BLaER1 treated with 17β-estradiol and CSF1 and Interleukin-3, amounts not matched to agents 10 nM and 100 nM (cell line): ENCODE measurements at regions not wholly inside any gene's neighbourhood (a gene's known extent, or its start where the extent isn't known, plus 50 kb on each side); places are given as distances from the start of the nearest gene placed in this dataset.
"Not testable (repeated sequence)": the region's sequence is repeated elsewhere in the genome, so short reads cannot be mapped to it uniquely, and the experiment has no call there.

ENCODE experiments used
- H3K27ac ChIP-seq, 11 experiments: shearing (Covaris generic); formaldehyde crosslinking; 2 replicates each; pipeline ENCODE4 v1.8.1; 2022
- H3K27me3 ChIP-seq, 11 experiments: shearing (Covaris generic); formaldehyde crosslinking; 2 replicates each; pipeline ENCODE4 v1.8.1; 2022
- H3K36me3 ChIP-seq, 11 experiments: shearing (Covaris generic); formaldehyde crosslinking; 2 replicates each; pipeline ENCODE4 v1.8.1; 2022
- H3K4me1 ChIP-seq, 10 experiments: shearing (Covaris generic); formaldehyde crosslinking; 2 replicates each; pipeline ENCODE4 v1.8.1; 2022
- H3K4me2 ChIP-seq, 11 experiments: shearing (Covaris generic); formaldehyde crosslinking; 2 replicates each; pipeline ENCODE4 v1.8.1; 2022
- H3K4me3 ChIP-seq, 10 experiments: shearing (Covaris generic); formaldehyde crosslinking; 2 replicates each; pipeline ENCODE4 v1.8.1; 2022
- H3K9ac ChIP-seq, 11 experiments: shearing (Covaris generic); formaldehyde crosslinking; 2 replicates each; pipeline ENCODE4 v1.8.1; 2022
- H3K9me3 ChIP-seq, 11 experiments: shearing (Covaris generic); formaldehyde crosslinking; replicated peaks in 1 of 11; 2 replicates each; pipeline ENCODE4 v1.8.1; 2022
- H4K20me1 ChIP-seq, 11 experiments: shearing (Covaris generic); formaldehyde crosslinking; 2 replicates each; pipeline ENCODE4 v1.8.1; 2022
- Cebpa-rat ChIP-seq, 11 experiments: shearing (Covaris generic); IDR thresholded peaks; 2 replicates each; pipeline ENCODE4 v1.8.1; 2022

DNA sequence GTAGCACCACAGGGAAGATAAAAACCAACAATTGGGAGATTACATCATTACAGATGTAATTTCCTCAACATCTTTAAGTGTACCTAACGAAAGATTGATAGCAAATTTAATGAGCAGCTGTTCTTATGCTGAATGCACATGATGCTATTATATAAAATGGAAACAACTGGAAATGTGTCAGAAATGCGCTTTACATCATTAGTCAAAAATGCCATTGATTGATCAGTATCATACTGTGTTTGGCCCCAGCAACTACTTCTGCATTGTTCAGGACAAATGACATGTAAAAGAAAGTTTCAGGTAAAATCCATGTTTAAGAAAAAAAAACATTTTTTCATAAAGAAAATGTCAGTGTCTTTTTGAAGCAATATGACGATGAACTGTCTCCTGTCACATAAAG lies 625.5 kb upstream of the MIR17HG start:
- Histone ChIP-seq H3K36me3 (no peaks in the 10 kb centered on the region), H3K4me1 (peaks cover 0 to 8% (median 0%) of the 10 kb centered on the region in 10 experiments; a peak in 3 of 20 replicates)

DNA sequence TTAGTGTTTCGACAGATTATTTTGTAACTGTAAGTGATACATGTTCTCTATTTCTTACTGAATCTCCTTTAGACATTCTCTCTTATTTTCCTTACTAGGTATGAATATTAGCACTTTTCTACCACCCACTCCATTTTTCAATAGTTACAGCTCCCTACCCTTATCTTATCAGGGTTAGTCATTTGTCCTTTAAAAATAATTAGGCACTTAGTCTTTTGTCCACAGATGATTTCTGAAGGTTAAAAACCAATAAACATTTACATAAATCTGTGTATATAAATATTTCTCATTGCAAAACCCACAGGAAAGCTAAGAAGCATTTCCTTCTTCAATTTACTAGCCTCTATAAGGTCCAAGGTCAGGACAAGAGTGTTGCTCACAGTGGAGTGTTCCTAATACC lies 624.1 kb upstream of the MIR17HG start:
- no peak overlapping the region for H3K4me3 ChIP-seq
- H3K9me3 ChIP-seq, result peaks cover 0 to 10% (median 0%) of the 10 kb centered on the region in 11 experiments; a peak in 5 of 22 replicates
- TF ChIP-seq Cebpa-rat (IDR thresholded peaks at IDR 0.05), result no peak
- no peaks in the 10 kb centered on the region for H3K27me3 ChIP-seq
- H3K27ac ChIP-seq, result no peak overlapping the region
- no peaks in the 10 kb centered on the region for H4K20me1 ChIP-seq
- no peaks in the 10 kb centered on the region for H3K4me1 ChIP-seq
- no peaks in the 10 kb centered on the region for H3K36me3 ChIP-seq
- no peak overlapping the region for H3K9ac ChIP-seq
- H3K4me2 ChIP-seq, result no peak overlapping the region

More for the DNA sequence above, 625.5 kb upstream of the MIR17HG start:
- H3K9ac ChIP-seq, result no peak overlapping the region
- no peak overlapping the region for H3K4me3 ChIP-seq
- H3K4me2 ChIP-seq, result no peak overlapping the region
- H4K20me1 ChIP-seq, result no peaks in the 10 kb centered on the region
- H3K27me3 ChIP-seq, result no peaks in the 10 kb centered on the region
- H3K27ac ChIP-seq, result no peak overlapping the region
- no peak for TF ChIP-seq Cebpa-rat (IDR thresholded peaks at IDR 0.05)
- H3K9me3 ChIP-seq, result peaks cover 0 to 10% (median 0%) of the 10 kb centered on the region in 11 experiments; a peak in 5 of 22 replicates

GRCh38 chr13:90726375-90726774 lies 621.1 kb upstream of the MIR17HG start:
- H3K36me3 ChIP-seq, result no peaks in the 10 kb centered on the region
- H3K4me3 ChIP-seq, result no peak overlapping the region
- H3K9ac ChIP-seq, result no peak overlapping the region
- H4K20me1 ChIP-seq, result no peaks in the 10 kb centered on the region
- no peak for TF ChIP-seq Cebpa-rat (IDR thresholded peaks at IDR 0.05)
- H3K9me3 ChIP-seq, result peaks cover 0 to 10% (median under 1%) of the 10 kb centered on the region in 11 experiments; a peak in 10 of 22 replicates
- H3K4me1 ChIP-seq, result no peaks in the 10 kb centered on the region
- no peak overlapping the region for H3K27ac ChIP-seq
- no peak overlapping the region for H3K4me2 ChIP-seq
- H3K27me3 ChIP-seq, result no peaks in the 10 kb centered on the region

- H3K9ac ChIP-seq, result no peak overlapping the region
- H3K4me2 ChIP-seq, result no peak overlapping the region
- H3K9me3 ChIP-seq, result peaks cover 10 to 49% (median 22%) of the 10 kb centered on the region in 11 experiments; a peak in 17 of 22 replicates
- no peaks in the 10 kb centered on the region for H4K20me1 ChIP-seq
- no peaks in the 10 kb centered on the region for H3K4me1 ChIP-seq
- H3K4me3 ChIP-seq, result no peak overlapping the region
- H3K27me3 ChIP-seq, result no peaks in the 10 kb centered on the region
- no peaks in the 10 kb centered on the region for H3K36me3 ChIP-seq
- TF ChIP-seq Cebpa-rat (IDR thresholded peaks at IDR 0.05), result no peak
- H3K27ac ChIP-seq, result no peak overlapping the region
Observed at GRCh38 chr13:90732049-90732448, 615.4 kb upstream of the MIR17HG start.

DNA sequence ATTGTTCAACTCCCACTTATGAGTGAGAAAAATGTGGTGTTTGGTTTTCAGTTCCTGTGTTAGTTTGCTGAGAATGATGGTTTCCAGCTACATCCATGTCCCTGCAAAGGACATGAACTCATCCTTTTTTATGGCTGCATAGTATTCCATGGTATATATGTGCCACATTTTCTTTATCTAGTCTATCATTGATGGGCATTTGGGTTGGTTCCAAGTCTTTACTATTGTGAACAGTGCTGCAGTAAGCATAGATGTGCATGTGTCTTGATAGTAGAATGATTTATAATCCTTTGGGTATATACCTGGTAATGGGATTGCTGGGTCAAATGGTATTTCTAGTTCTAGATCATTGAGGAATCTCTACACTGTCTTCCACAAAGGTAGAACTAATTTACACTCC lies 613.0 kb upstream of the MIR17HG start:
- H4K20me1 ChIP-seq, H3K9ac ChIP-seq, H3K27ac ChIP-seq, H3K4me3 ChIP-seq, H3K4me1 ChIP-seq, H3K4me2 ChIP-seq, H3K36me3 ChIP-seq, H3K27me3 ChIP-seq: not testable (repeated sequence)
- peaks cover 10 to 49% (median 23%) of the 10 kb centered on the region in 11 experiments; a peak in 17 of 22 replicates for H3K9me3 ChIP-seq

GRCh38 chr13:90738881-90739280 lies 608.6 kb upstream of the MIR17HG start:
- no peak for TF ChIP-seq Cebpa-rat (IDR thresholded peaks at IDR 0.05)
- Histone ChIP-seq H3K9me3 (peaks cover 0 to 25% (median 8%) of the 10 kb centered on the region in 11 experiments; a peak in 11 of 22 replicates), H3K9ac (no peak overlapping the region), H3K4me1 (no peaks in the 10 kb centered on the region), H3K27ac (no peak overlapping the region), H3K36me3 (no peaks in the 10 kb centered on the region), H4K20me1 (no peaks in the 10 kb centered on the region; a peak in 1 of 22 replicates), H3K4me2 (no peak overlapping the region), H3K4me3 (no peak overlapping the region), H3K27me3 (no peaks in the 10 kb centered on the region)

DNA sequence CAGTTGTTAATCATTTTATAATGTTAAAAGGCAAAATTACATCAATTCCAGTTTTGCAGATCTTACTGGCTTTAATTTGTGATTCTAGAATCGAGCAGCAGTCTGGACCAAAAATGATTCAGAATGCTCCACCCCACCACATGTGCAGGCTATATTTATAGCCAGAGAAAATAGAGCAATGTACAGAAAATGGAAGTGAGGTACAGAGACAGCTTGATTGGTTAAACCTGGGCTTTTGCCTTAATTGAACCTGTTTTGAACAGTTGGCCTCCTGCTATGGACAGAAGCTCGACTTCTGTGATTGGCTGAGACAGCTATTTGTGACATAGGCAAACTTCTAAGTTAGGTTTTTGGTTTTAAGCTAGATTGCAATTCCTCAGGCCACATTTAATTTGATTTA lies 607.4 kb upstream of the MIR17HG start:
- no peak overlapping the region for H3K4me3 ChIP-seq
- no peak for TF ChIP-seq Cebpa-rat (IDR thresholded peaks at IDR 0.05)
- H3K4me1 ChIP-seq, result no peaks in the 10 kb centered on the region
- no peaks in the 10 kb centered on the region for H3K36me3 ChIP-seq
- no peak overlapping the region for H3K27ac ChIP-seq
- H3K4me2 ChIP-seq, result no peak overlapping the region
- no peak overlapping the region for H3K9ac ChIP-seq
- H4K20me1 ChIP-seq, result no peaks in the 10 kb centered on the region; a peak in 1 of 22 replicates
- H3K27me3 ChIP-seq, result no peaks in the 10 kb centered on the region
- H3K9me3 ChIP-seq, result peaks cover 0 to 16% (median 8%) of the 10 kb centered on the region in 11 experiments; a peak in 10 of 22 replicates

DNA sequence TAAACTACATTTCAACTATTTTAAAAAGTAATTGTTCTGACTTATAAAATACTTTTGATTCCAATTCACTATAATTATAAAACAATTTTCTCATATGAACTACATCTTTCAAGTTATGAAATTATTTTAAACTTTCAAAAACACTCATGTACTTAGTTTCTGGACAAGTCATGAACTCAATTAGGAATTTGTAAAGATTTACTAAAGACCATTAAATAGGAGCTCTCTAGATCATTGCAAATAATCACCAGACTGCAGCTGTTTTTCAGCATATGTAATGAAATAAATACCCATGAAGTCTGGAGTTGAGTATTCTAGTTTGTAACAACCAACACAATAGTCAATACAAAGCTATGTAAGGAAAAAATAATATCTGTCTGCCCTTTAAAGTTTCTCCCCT lies 605.1 kb upstream of the MIR17HG start:
- no peak for TF ChIP-seq Cebpa-rat (IDR thresholded peaks at IDR 0.05)

GRCh38 chr13:90746230-90746629 lies 601.3 kb upstream of the MIR17HG start:
- Histone ChIP-seq H3K9ac (no peak overlapping the region), H3K4me1 (no peaks in the 10 kb centered on the region), H3K27ac (no peak overlapping the region), H3K36me3 (no peaks in the 10 kb centered on the region), H4K20me1 (no peaks in the 10 kb centered on the region; a peak in 1 of 22 replicates), H3K27me3 (no peaks in the 10 kb centered on the region), H3K9me3 (no peaks in the 10 kb centered on the region), H3K4me2 (no peak overlapping the region), H3K4me3 (no peak overlapping the region)
- TF ChIP-seq Cebpa-rat (IDR thresholded peaks at IDR 0.05), result no peak

More for the DNA sequence above, 605.1 kb upstream of the MIR17HG start:
- Histone ChIP-seq H3K4me2 (no peak overlapping the region), H4K20me1 (no peaks in the 10 kb centered on the region; a peak in 1 of 22 replicates), H3K27ac (no peak overlapping the region), H3K4me1 (no peaks in the 10 kb centered on the region), H3K4me3 (no peak overlapping the region), H3K36me3 (no peaks in the 10 kb centered on the region), H3K9ac (no peak overlapping the region), H3K9me3 (peaks cover 0 to 4% (median 0%) of the 10 kb centered on the region in 11 experiments; a peak in 2 of 22 replicates), H3K27me3 (no peaks in the 10 kb centered on the region)

GRCh38 chr13:90750021-90750420 lies 597.5 kb upstream of the MIR17HG start:
- no peak overlapping the region for H3K9ac ChIP-seq
- H3K27ac ChIP-seq, result no peak overlapping the region
- peaks cover 0 to 15% (median 0%) of the 10 kb centered on the region in 10 experiments; a peak in 4 of 20 replicates for H3K4me1 ChIP-seq
- no peaks in the 10 kb centered on the region for H3K27me3 ChIP-seq
- TF ChIP-seq Cebpa-rat (IDR thresholded peaks at IDR 0.05), result no peak
- no peaks in the 10 kb centered on the region for H4K20me1 ChIP-seq
- H3K4me2 ChIP-seq, result no peak overlapping the region
- H3K36me3 ChIP-seq, result no peaks in the 10 kb centered on the region
- H3K4me3 ChIP-seq, result no peak overlapping the region
- H3K9me3 ChIP-seq, result no peaks in the 10 kb centered on the region
